ENCODE measurements at regions not wholly inside any gene's neighbourhood (a gene's known extent, or its start where the extent isn't known, plus 50 kb on each side); places are given as distances from the start of the nearest gene placed in this dataset.

DNA sequence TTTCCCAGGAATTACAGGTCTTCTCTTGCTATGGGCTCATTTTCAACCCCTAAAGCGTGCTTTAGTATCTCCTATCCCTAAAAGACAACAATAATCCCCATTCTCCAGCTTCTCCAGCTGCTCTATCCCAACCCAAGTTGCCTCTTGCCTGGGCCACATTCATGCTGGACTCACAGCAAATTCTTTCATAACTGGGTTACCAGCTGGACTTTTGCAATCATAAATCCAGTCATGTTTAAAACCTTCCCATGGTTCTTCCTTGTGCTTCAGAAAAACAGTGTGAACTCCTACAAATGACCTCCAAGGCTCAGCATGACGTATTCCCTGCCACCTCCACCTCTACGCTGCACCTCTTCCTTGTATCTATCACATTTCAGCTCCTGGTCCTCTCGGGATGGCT, 346.9 kb downstream of the GADD45G start:
- TF ChIP-seq, protein P1, sequence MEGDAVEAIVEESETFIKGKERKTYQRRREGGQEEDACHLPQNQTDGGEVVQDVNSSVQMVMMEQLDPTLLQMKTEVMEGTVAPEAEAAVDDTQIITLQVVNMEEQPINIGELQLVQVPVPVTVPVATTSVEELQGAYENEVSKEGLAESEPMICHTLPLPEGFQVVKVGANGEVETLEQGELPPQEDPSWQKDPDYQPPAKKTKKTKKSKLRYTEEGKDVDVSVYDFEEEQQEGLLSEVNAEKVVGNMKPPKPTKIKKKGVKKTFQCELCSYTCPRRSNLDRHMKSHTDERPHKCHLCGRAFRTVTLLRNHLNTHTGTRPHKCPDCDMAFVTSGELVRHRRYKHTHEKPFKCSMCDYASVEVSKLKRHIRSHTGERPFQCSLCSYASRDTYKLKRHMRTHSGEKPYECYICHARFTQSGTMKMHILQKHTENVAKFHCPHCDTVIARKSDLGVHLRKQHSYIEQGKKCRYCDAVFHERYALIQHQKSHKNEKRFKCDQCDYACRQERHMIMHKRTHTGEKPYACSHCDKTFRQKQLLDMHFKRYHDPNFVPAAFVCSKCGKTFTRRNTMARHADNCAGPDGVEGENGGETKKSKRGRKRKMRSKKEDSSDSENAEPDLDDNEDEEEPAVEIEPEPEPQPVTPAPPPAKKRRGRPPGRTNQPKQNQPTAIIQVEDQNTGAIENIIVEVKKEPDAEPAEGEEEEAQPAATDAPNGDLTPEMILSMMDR (IDR thresholded peaks at IDR 0.05): no peak
- no peak for TF ChIP-seq POLR2A (IDR thresholded peaks at IDR 0.05)
